GM21423 (cell line): ENCODE measurements at regions not wholly inside any gene's neighbourhood (a gene's known extent, or its start where the extent isn't known, plus 50 kb on each side); places are given as distances from the start of the nearest gene placed in this dataset.

Experiments
- ATAC-seq: cut with Tn5 transposase; IDR thresholded peaks from one replicate; pipeline ENCODE4 v1.9.1; 2021; ENCODE audit warnings: mild to moderate bottlenecking, moderate library complexity; ENCODE audit not compliant: unreplicated experiment

DNA sequence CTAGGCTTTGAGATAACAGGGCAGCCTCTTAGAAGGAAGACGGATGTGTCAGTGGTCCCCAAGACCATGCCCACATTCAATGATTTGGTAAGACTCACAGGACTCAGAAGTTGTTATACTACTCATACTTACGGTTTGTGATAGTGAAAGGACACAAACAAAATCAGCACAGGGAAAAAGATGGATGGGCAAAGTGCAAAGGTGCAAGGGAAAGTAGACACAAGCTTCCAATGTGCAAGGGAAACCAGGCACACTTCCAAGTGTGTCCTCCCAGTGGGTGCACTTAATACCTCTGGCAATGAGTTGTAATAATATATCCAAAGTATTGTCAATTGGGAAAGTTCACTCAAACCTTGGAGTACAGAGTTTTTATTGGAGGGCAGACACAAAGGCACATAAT, 53.8 kb upstream of the VCX start:
- no peak for ATAC-seq

GRCh38 chrX:7788334-7788733, 54.6 kb upstream of the VCX start:
- ATAC-seq = no peak

- ATAC-seq = no peak
Observed at GRCh38 chrX:7787714-7788113, 55.3 kb upstream of the VCX start.

DNA sequence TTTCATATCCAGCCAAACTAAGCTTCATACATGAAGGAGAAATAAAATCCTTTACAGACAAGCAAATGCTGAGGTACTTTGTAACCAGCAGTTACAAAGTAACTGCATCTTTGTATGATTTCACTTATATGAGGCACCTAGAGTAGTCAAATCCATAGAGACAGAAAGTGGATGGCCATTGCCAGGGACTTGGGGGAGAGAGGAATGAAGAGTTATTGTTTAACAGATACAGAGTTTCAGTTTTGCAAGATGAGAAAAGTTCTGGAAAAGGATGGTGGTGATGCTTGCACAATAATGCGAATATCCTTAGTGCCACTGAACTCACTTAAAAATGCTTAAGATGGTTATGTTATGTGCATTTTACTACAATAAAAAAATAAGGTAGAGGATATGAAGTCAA, 58.4 kb upstream of the VCX start:
- no peak for ATAC-seq

DNA sequence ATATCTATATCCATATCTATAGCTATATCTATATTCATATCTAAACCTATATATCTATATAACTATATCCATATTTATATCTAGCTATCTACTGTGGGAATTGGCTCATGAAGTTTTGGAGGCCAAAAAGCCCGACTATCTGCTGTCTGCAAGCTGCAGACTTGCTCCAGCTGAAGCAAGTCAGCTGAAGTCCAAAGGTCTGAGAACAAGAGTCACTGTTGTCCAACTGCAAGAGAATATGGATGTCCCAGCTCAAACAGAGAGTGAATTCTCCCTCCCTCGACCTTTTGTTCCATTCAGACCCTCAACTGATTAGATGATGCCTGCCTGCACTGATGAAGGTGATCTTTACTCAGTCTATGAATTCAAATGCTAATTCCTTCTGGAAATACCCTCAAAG, 63.3 kb upstream of the VCX start:
- ATAC-seq = no peak

DNA sequence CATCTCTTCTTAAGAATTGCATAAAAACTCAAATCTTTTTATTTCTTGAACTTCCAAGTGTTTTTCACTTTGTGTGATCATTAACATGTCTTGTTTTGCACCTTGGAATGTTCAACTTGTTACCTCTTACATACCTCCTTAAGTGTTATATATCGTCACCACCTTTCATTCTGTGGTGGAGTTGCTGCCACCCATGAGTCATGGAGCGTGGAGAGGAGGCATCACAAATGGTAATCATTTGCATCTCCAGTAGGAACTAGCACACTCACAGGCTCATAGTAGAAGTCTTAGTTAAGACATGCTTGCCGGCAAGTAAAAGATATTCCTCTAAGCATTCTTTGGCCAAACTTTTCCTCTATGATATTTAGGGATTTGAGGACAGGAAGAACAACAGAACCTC, 67.0 kb upstream of the VCX start:
- ATAC-seq = no peak

DNA sequence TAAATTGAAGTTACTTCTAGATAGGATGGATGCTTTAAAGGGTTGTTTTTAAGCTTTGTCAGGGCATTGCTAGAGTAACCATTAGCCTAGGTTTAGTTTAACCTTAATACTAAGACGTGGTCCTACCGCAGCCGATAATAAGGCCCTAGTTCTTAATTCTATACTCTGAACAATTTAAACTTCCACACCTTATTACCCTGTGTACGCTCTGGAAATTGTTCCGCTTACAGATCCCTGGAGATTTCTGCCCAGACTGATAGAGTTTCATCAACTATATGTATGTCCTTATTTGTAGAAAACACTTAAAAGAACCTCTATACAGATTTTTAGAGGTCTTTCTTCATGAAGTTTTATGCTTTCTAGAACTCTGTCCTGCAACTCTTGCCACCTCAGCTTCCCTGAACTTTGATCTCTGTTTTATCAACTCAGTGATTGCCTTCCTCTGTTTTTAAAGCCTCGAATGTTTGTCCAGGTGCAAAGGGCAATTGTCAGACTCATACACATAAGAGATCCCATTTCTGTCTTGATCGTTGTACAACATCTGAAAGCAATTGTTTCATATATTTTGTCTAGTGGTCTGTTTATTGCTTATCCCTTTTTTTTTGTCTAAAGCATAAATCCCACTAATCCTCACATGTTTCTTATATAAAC, 71.1 kb upstream of the VCX start:
- no peak for ATAC-seq

- no peak for ATAC-seq
Observed at GRCh38 chrX:7759830-7760229, 83.1 kb upstream of the VCX start.

- no peak for ATAC-seq
Observed at GRCh38 chrX:7746856-7747255, 96.1 kb upstream of the VCX start.

- no peak for ATAC-seq
Observed at GRCh38 chrX:7730071-7730470, 112.9 kb upstream of the VCX start.

DNA sequence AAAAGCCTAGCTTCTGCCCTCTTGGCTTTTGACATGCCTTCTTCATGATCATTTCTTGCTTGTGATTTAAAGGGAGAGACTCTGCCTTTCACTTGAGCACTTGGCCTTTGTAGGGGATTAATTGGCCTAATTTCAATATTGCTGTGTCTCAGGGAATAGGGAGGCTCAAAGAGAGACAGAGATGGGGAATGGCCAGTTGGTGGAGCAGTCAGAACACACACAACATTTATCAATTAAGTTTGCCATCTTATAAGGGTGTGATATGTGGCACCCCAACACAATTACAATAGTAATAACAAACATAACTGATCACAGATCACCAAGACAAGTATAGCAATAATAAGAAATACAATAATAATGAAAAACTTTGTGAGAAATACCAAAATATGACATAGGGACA, 122.5 kb upstream of the VCX start:
- no peak for ATAC-seq

- no peak for ATAC-seq
Observed at GRCh38 chrX:7714351-7714750, 128.6 kb upstream of the VCX start.

DNA sequence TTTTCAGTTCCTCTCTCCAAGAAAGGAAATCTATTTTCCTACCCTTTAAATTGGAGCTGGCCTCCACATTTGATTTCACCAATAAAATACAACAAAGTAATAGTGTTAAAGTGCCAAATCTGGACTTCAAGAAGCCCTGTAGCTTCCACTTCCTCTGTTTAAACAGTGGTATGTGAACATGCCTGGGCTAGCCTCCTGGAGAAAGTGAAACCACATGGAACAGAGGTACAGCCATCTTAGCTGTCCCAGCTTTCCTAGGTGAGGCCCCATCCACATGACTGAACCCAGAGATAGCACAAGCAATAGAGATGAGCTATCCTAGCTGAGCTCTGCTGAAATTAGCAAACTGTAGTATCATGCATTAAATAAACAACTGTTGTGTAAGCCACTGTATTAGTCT, 131.8 kb upstream of the VCX start:
- ATAC-seq = no peak

DNA sequence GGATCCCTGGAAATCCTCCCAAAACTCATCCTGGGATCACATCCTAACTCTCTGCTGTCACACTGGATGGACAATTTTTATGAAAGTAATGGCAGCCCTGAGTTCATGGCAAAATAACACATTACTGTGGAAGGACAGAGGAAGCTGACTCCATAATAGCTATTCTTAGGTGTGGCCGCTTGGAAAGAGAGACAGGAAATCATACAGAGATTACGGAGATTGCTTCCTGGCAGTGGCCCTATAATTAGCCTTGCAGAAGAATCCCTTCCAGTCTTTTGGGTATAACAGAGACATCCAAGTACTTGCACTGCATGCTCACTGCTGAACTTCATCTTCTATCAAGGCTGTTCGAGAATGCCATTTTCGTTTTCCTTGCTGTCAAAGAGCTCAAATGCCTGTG, 133.1 kb upstream of the VCX start:
- ATAC-seq = no peak

- no peak for ATAC-seq
Observed at GRCh38 chrX:7706032-7706431, 136.9 kb upstream of the VCX start.

DNA sequence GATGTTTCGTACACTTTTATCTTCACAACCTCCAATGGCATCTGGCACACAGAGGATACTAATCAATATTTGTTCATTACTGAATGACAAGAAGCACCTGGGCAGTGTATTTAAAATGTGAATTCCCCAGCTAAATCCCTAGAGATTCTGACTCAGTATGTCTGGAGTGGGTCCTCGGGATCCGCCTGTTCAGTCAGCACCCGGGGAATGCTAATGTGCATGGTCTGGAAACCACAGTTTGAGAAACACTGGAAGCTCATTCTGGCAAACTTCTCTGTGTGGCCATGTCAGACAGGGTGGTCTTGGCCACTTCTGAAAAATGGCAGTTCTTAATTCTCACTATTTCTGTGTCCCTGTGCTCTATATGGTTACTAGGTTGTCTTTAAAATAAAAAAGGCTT, 138.8 kb upstream of the VCX start:
- ATAC-seq = no peak

DNA sequence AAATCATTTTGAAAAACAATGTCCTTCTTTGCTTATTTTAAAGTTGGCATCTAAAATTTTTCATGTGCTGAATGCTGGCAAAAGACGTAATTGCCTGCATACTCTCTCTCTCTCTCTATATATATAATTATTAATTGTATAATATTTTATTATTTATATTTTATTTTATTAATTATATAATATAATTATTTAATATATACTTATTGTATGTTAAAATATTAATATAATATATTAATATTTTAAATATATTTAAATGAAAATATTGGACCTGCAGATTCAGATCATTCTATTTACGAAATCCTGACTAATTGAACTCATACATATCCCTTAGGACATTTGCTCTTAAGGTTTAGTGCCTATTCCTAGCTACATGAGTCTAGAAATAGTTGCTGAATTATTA, 144.7 kb upstream of the VCX start:
- ATAC-seq = no peak

DNA sequence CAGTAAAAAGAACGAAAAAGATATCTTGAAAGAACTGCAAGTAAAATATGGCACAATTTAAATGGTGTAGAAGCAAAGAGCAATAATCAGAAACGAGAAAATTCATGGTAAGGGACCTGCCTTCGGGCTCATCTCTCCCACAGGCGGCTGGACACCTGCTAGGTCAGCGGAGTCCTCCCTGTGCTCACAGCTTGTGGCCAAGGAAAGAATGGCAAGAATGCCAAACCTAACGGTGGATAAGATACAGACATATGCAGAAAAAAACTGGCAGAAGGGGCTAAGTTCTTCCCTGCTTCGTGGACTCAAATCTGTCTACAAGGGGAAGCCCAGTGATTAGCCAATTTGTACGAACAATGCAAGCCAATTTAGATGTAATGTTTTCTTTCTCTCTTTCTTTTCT, 152.1 kb upstream of the VCX start:
- ATAC-seq = no peak

- no peak for ATAC-seq
Observed at GRCh38 chrX:7689791-7690412, 153.1 kb upstream of the VCX start.

DNA sequence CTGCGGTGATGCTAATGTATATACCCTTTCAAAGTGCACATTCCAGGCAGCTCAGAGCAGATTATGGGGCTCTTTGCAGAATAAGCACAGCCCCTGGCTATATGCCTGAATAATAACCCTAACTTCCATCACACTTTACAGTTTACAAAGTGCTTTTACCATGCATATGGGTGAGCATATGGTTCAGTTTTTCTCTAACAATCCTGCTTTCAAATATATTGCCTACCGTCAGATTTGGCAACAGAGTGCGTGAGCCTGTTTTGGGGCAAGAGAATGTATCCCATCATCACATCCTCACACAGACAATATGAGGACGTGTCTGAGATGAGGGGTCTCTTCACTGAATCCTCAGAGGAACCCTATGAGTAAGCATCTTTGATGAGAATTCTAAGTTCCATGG, 162.8 kb upstream of the VCX start:
- ATAC-seq = no peak

DNA sequence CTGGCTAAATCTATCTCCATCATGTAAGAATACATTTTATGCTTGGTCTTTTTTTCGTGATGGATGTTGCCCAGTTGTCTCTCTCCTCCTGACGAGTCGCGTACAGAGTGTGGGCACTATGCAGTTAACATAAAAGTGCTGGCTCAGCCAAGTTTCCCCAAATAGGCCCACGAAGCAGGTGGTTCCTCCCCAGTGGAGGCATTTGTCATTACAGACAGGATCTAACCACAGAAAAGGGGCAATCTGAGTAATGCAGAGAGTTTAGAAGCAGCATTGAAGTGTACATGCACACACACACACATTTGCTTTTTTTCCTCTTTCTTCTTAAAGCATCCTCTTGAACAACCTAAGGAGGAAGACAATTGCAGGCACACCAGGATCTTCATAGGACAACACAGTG, 188.7 kb upstream of the VCX start:
- ATAC-seq = no peak

- ATAC-seq = no peak
Observed at GRCh38 chrX:7647831-7648230, 195.1 kb upstream of the VCX start.

- no peak for ATAC-seq
Observed at GRCh38 chrX:7641141-7641540, 201.8 kb upstream of the VCX start.
